ENCODE measurements at regions not wholly inside any gene's neighbourhood (a gene's known extent, or its start where the extent isn't known, plus 50 kb on each side); places are given as distances from the start of the nearest gene placed in this dataset.

DNA sequence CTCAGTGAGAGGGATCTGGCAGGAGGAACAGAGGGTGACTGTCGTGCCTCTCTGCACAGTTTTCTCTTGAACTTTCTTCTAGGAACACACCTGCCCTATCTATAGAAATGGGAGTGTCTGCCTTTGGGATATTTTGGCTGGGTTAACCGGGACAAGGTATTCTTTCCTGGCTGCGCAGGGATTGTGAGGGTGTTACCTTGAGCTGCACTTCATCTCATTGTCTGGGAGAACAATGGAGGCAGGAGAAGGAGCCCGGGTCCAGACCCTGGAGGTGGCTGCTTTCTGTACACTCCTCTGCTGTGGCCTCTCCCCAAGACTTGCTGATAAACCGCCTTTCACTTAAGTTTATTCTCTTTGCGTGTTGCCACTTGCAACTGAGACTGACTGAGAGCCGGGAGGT is 192.8 kb downstream of the TBXT start:
- TF ChIP-seq CTCF (IDR thresholded peaks at IDR 0.05) = no peak
- DNase-seq (no peak), ATAC-seq (no peak)
- no peak overlapping the region for H3K27ac Mint-ChIP-seq
- no peaks in the 10 kb centered on the region for H3K27me3 Mint-ChIP-seq
- ChIA-PET CTCF (no interaction called here), POLR2A (no interaction called here)
- no peaks in the 10 kb centered on the region for H3K9me3 Mint-ChIP-seq
- H3K4me3 Mint-ChIP-seq = no peak overlapping the region
- no peaks in the 10 kb centered on the region for H3K36me3 Mint-ChIP-seq (ENCODE audit: low read depth)
- H3K4me1 Mint-ChIP-seq (ENCODE audit: low read depth) = no peaks in the 10 kb centered on the region
- intact Hi-C loops (cut with micrococcal nuclease) = no loop called here

- Mint-ChIP-seq H3K4me3 (no peak overlapping the region), H3K9me3 (no peaks in the 10 kb centered on the region), H3K27me3 (no peaks in the 10 kb centered on the region), H3K36me3 (ENCODE audit: low read depth) (no peaks in the 10 kb centered on the region), H3K27ac (no peak overlapping the region), H3K4me1 (ENCODE audit: low read depth) (no peaks in the 10 kb centered on the region)
- ATAC-seq = no peak
- no peak for TF ChIP-seq CTCF (IDR thresholded peaks at IDR 0.05)
- intact Hi-C loops (cut with micrococcal nuclease) = no loop called here
- ChIA-PET POLR2A (no interaction called here), CTCF (interaction anchor here (1.2 kb wide), 1 partner anchor 133 kb away, joined by 4 read pairs; no protein-coding TSS in a partner anchor)
- no peak for DNase-seq
Observed at GRCh38 chr6:165973473-165973872, 194.2 kb downstream of the TBXT start.

DNA sequence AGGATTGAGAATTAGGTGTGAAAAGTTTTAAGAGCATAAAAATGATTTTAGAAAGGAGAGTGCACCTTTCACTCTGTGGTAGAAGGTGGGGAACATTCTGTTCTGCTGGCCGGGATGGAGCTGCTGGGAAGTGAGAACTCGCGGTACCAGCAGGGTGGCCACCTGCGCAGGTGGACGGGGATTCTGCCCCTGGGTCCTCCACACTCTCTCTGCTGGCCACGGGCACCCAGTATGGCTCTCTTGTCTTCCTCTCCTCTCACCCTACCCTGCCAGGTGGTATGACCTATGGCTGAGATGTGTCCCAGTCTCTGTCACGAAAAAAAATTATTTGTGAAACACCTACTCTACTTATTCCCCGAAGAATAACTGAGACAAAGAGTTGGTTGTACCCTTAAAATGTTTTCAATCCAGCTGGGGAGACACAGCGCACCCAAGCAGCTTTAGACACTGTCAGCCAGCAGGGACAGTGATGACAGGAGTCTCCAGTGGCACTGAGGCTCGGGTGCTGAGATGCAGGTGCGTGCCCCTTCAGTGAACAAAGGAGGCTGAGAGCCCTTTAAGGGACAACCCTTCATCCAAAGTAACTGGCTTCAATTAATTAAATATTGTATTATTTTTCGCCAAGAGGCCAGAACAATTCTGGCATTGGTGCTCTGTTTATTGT is 195.4 kb downstream of the TBXT start:
- no peak for TF ChIP-seq CTCF (IDR thresholded peaks at IDR 0.05)

GRCh38 chr6:165971202-165971601 is 196.4 kb downstream of the TBXT start:
- H3K9me3 Mint-ChIP-seq = no peaks in the 10 kb centered on the region
- ATAC-seq = no peak
- H3K27me3 Mint-ChIP-seq = peaks cover 3% of the 10 kb centered on the region
- H3K4me3 Mint-ChIP-seq = no peak overlapping the region
- intact Hi-C loops (cut with micrococcal nuclease) = no loop called here
- no peak for DNase-seq
- no peak overlapping the region for H3K27ac Mint-ChIP-seq
- no peaks in the 10 kb centered on the region for H3K4me1 Mint-ChIP-seq (ENCODE audit: low read depth)
- TF ChIP-seq CTCF (IDR thresholded peaks at IDR 0.05) = no peak
- H3K36me3 Mint-ChIP-seq (ENCODE audit: low read depth) = no peaks in the 10 kb centered on the region
- CTCF ChIA-PET = no interaction called here
- POLR2A ChIA-PET = no interaction called here

More for the DNA sequence above, 195.4 kb downstream of the TBXT start:
- no peaks in the 10 kb centered on the region for H3K4me1 Mint-ChIP-seq (ENCODE audit: low read depth)
- ChIA-PET POLR2A (no interaction called here), CTCF (no interaction called here)
- H3K4me3 Mint-ChIP-seq = no peak overlapping the region
- ATAC-seq (no peak), DNase-seq (no peak)
- peaks cover 3% of the 10 kb centered on the region for H3K27me3 Mint-ChIP-seq
- no peaks in the 10 kb centered on the region for H3K36me3 Mint-ChIP-seq (ENCODE audit: low read depth)
- no peaks in the 10 kb centered on the region for H3K9me3 Mint-ChIP-seq
- intact Hi-C loops (cut with micrococcal nuclease) = no loop called here
- no peak overlapping the region for H3K27ac Mint-ChIP-seq

DNA sequence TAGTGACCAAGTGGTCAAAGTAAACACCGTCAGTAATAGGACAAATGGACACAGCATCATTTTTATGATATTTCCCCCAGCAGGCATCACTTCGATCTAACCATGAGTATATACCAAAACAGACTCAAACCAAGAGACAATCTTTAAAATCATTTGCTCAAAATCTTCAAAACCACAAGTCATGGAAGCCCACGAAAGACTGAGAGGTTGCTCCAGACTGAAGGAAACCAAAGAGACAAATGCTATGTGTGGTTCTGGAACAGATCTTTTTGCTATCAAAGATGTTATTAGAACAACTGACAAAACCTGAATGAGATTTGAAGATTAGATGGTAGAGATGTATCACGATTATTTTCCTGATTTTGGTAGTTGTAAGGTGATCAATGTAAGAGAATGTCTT is 197.7 kb downstream of the TBXT start:
- intact Hi-C loops (cut with micrococcal nuclease) = no loop called here
- no peaks in the 10 kb centered on the region for H3K4me1 Mint-ChIP-seq (ENCODE audit: low read depth)
- POLR2A ChIA-PET = no interaction called here
- TF ChIP-seq CTCF (IDR thresholded peaks at IDR 0.05) = no peak
- no peaks in the 10 kb centered on the region for H3K9me3 Mint-ChIP-seq
- DNase-seq (no peak), ATAC-seq (no peak)
- no peak overlapping the region for H3K4me3 Mint-ChIP-seq
- H3K27me3 Mint-ChIP-seq = peaks cover 3% of the 10 kb centered on the region
- CTCF ChIA-PET = interaction anchor here (0.8 kb wide), 1 partner anchor 136 kb away, joined by 4 read pairs; no protein-coding TSS in a partner anchor
- H3K27ac Mint-ChIP-seq = no peak overlapping the region
- no peaks in the 10 kb centered on the region for H3K36me3 Mint-ChIP-seq (ENCODE audit: low read depth)

Data from activated CD8-positive, alpha-beta T cell treated with anti-CD3 and anti-CD28 coated beads for 36 hours (primary cell).